ENCODE measurements at regions not wholly inside any gene's neighbourhood (a gene's known extent, or its start where the extent isn't known, plus 50 kb on each side); places are given as distances from the start of the nearest gene placed in this dataset.

DNA sequence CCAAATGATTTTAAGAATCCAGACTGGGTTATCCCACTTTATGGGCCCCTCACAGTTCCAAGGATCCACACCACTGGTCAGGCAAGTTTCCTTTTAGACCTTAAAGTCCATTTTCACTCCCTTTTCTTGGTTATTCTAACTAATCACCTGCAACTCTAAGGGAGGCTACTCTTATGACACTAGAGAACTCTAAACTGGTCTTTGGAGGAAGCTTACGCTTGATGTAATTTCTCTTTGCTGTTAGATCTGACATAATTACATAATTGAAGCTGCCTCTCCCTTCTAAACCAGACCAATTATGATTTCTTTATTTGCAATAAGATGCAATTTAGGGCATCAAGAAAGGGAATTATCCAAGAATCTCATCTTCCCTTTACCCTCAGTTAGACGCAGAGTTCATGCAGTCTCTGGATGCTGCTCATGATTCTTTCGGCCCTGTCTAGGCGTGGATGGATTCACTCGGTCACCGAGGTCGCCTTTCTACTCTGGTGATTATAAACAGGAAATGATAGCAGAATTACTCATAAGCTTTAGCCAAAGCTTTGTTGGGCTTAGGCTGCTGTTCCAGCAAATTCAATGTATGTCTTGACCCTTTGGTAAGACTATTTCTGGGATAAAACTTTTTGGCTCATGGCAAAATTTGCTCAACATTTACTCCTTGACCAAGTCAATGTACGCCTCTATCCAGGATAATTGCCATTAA lies 130.9 kb upstream of the PRNP start:
- Histone ChIP-seq H2AFZ (ENCODE audit: low read length) (no peak overlapping the region), H4K20me1 (ENCODE audit: insufficient read depth, low read length) (no peaks in the 10 kb centered on the region), H3K27ac (ENCODE audit: low read depth, low read length, poor library complexity, severe bottlenecking) (no peak overlapping the region), H3K9ac (ENCODE audit: low read length) (no peak overlapping the region), H3K9me3 (ENCODE audit: low read length) (no peaks in the 10 kb centered on the region), H3K4me3 (ENCODE audit: low read depth, low read length, poor library complexity, severe bottlenecking) (no peak overlapping the region), H3K79me2 (ENCODE audit: insufficient read depth, low read length) (no peaks in the 10 kb centered on the region), H3K36me3 (ENCODE audit: insufficient read depth, low read length) (no peaks in the 10 kb centered on the region), H3K4me2 (ENCODE audit: low read length) (no peak overlapping the region), H3K4me1 (ENCODE audit: insufficient read depth, low read length, severe bottlenecking) (no peaks in the 10 kb centered on the region), H3F3A (ENCODE audit: insufficient read depth, low read length) (no peaks in the 10 kb centered on the region), H3K9me2 (ENCODE audit: low read depth, low read length) (no peaks in the 10 kb centered on the region), H3K27me3 (ENCODE audit: insufficient read depth, low read length) (no peaks in the 10 kb centered on the region)
- TF ChIP-seq, protein P1, sequence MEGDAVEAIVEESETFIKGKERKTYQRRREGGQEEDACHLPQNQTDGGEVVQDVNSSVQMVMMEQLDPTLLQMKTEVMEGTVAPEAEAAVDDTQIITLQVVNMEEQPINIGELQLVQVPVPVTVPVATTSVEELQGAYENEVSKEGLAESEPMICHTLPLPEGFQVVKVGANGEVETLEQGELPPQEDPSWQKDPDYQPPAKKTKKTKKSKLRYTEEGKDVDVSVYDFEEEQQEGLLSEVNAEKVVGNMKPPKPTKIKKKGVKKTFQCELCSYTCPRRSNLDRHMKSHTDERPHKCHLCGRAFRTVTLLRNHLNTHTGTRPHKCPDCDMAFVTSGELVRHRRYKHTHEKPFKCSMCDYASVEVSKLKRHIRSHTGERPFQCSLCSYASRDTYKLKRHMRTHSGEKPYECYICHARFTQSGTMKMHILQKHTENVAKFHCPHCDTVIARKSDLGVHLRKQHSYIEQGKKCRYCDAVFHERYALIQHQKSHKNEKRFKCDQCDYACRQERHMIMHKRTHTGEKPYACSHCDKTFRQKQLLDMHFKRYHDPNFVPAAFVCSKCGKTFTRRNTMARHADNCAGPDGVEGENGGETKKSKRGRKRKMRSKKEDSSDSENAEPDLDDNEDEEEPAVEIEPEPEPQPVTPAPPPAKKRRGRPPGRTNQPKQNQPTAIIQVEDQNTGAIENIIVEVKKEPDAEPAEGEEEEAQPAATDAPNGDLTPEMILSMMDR (IDR thresholded peaks at IDR 0.05; ENCODE audit: low read length) = no peak
- TF ChIP-seq EZH2 (IDR thresholded peaks at IDR 0.05; ENCODE audit: borderline replicate concordance, low read length) = no peak

DNA sequence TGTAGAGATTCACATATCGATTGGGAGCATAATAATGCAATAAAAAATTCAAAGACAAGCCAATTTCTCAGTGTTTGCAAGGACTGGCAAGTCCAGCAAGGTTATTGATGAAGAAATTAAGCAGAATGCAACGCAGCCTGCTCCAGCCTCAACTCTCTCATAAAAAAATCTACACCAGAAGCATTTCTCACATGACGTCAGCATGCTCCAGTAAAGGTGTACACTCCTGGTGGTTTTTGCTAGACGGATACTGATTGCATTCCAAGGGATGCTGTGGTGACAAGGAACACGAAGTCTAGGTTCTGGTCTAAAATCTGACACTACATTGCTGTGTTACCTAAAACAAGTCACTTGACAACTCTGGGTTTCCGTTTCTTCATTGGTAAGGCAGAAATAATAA lies 131.9 kb upstream of the PRNP start:
- Histone ChIP-seq H4K20me1 (ENCODE audit: insufficient read depth, low read length) (no peaks in the 10 kb centered on the region), H3K4me3 (ENCODE audit: low read depth, low read length, poor library complexity, severe bottlenecking) (no peak overlapping the region), H3K9ac (ENCODE audit: low read length) (no peak overlapping the region), H3K4me1 (ENCODE audit: insufficient read depth, low read length, severe bottlenecking) (no peaks in the 10 kb centered on the region), H3F3A (ENCODE audit: insufficient read depth, low read length) (no peaks in the 10 kb centered on the region), H2AFZ (ENCODE audit: low read length) (no peak overlapping the region), H3K27me3 (ENCODE audit: insufficient read depth, low read length) (no peaks in the 10 kb centered on the region), H3K36me3 (ENCODE audit: insufficient read depth, low read length) (no peaks in the 10 kb centered on the region), H3K9me2 (ENCODE audit: low read depth, low read length) (no peaks in the 10 kb centered on the region), H3K9me3 (ENCODE audit: low read length) (no peaks in the 10 kb centered on the region), H3K27ac (ENCODE audit: low read depth, low read length, poor library complexity, severe bottlenecking) (no peak overlapping the region), H3K4me2 (ENCODE audit: low read length) (no peak overlapping the region), H3K79me2 (ENCODE audit: insufficient read depth, low read length) (no peaks in the 10 kb centered on the region)
- TF ChIP-seq EZH2 (IDR thresholded peaks at IDR 0.05; ENCODE audit: borderline replicate concordance, low read length) = no peak
- TF ChIP-seq, protein P1 (IDR thresholded peaks at IDR 0.05; ENCODE audit: low read length) = no peak

DNA sequence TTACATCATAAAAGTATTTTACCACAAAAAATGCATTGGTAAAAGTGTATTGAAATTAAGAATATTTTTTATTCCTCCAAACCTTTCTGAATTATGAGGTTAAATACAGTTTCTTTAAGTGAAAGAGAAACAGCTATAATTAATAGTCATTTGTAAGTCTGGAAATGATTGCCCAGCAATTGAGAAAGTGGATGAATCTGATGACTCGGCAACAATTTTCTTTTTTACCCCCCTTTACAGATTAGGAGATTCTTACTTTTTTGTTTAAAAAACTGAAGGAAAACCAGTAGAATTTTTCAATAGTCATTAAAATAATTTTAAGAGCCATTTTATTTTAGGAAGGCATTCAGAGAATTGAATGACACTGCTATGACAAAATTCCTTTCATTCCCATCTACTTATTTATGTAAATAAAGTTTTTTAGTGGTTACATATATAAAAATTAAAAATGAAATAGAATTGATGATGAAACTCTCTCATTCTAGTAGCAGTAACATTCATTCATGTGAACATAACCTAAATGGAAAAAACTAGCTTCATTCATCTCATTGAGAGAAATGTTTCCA lies 134.1 kb upstream of the PRNP start:
- no peak overlapping the region for H3K4me2 ChIP-seq (ENCODE audit: low read length)
- H2AFZ ChIP-seq (ENCODE audit: low read length) = no peak overlapping the region
- H3K9me2 ChIP-seq (ENCODE audit: low read depth, low read length) = no peaks in the 10 kb centered on the region
- H3K4me1 ChIP-seq (ENCODE audit: insufficient read depth, low read length, severe bottlenecking) = no peaks in the 10 kb centered on the region
- H3K79me2 ChIP-seq (ENCODE audit: insufficient read depth, low read length) = no peaks in the 10 kb centered on the region
- TF ChIP-seq EZH2 (IDR thresholded peaks at IDR 0.05; ENCODE audit: borderline replicate concordance, low read length) = no peak
- TF ChIP-seq, protein P1 (IDR thresholded peaks at IDR 0.05; ENCODE audit: low read length) = no peak
- no peaks in the 10 kb centered on the region for H4K20me1 ChIP-seq (ENCODE audit: insufficient read depth, low read length)
- no peak overlapping the region for H3K9ac ChIP-seq (ENCODE audit: low read length)
- H3K4me3 ChIP-seq (ENCODE audit: low read depth, low read length, poor library complexity, severe bottlenecking) = no peak overlapping the region
- no peaks in the 10 kb centered on the region for H3K36me3 ChIP-seq (ENCODE audit: insufficient read depth, low read length)
- H3K27ac ChIP-seq (ENCODE audit: low read depth, low read length, poor library complexity, severe bottlenecking) = no peak overlapping the region
- H3K27me3 ChIP-seq (ENCODE audit: insufficient read depth, low read length) = no peaks in the 10 kb centered on the region
- no peaks in the 10 kb centered on the region for H3K9me3 ChIP-seq (ENCODE audit: low read length)
- no peaks in the 10 kb centered on the region for H3F3A ChIP-seq (ENCODE audit: insufficient read depth, low read length)
